HG03196 (cell line): ENCODE measurements at regions not wholly inside any gene's neighbourhood (a gene's known extent, or its start where the extent isn't known, plus 50 kb on each side); places are given as distances from the start of the nearest gene placed in this dataset.

Experiments
- ATAC-seq: cut with Tn5 transposase; IDR thresholded peaks from one replicate; pipeline ENCODE4 v1.9.1; 2021; ENCODE audit not compliant: unreplicated experiment

- ATAC-seq = no peak
These were observed 63.4 kb upstream of the RNU6ATAC start for GRCh38 chr9:134227451-134228411.

GRCh38 chr9:134228649-134229048 lies 64.3 kb upstream of the RNU6ATAC start:
- no peak for ATAC-seq

GRCh38 chr9:134229466-134230091 lies 65.2 kb upstream of the RNU6ATAC start:
- no peak for ATAC-seq

- ATAC-seq = no peak
These were observed 66.0 kb upstream of the RNU6ATAC start for GRCh38 chr9:134230092-134230941.

DNA sequence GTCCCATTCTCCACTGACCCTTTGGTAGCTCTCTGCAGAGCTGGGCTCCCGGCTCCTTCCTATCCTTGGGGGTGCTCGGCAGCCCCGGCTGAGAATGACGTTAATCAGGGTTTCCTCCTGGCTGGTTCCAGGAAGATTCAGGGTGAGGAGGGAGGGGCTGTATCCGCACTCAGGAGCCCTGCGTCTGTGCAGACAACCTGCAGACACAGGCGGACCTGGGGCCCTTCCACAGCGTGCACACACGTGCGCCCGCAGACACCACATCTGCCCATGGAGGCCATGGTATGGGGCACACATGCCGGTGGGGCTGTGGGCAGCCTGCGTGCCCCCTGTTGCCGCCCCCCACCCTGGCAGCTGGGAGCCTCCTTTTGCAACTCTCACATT lies 66.6 kb upstream of the RNU6ATAC start:
- no peak for ATAC-seq

- no peak for ATAC-seq
These were observed 67.0 kb upstream of the RNU6ATAC start for GRCh38 chr9:134231330-134231745.

DNA sequence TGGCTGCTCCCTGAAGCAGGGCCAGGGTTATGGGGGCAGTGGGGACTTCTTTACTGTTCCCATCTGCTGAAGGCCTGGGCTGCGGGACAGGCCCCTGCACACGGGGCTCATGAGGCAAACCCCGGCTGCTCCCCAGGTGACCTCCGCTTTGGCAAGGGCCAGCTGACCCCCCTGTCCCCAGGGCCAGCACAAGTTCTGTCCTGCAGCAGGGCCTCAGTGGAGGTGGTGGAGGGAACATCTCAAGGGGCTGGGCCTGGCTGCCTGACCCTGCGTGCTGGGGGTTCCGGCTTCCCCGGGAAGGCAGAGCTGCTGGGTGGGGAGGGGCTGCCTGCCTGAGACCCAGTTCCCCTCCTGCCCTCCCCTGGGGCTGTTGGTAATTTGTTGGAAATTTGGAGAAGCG lies 67.4 kb upstream of the RNU6ATAC start:
- ATAC-seq = no peak

GRCh38 chr9:134233022-134233421 lies 68.7 kb upstream of the RNU6ATAC start:
- ATAC-seq = no peak

GRCh38 chr9:134234001-134234660 lies 69.8 kb upstream of the RNU6ATAC start:
- ATAC-seq = no peak

GRCh38 chr9:134234687-134235359 lies 70.5 kb upstream of the RNU6ATAC start:
- ATAC-seq = no peak

- ATAC-seq = no peak
These were observed 71.0 kb upstream of the RNU6ATAC start for GRCh38 chr9:134235366-134235765.

GRCh38 chr9:134236001-134236421 lies 71.6 kb upstream of the RNU6ATAC start:
- ATAC-seq = no peak

DNA sequence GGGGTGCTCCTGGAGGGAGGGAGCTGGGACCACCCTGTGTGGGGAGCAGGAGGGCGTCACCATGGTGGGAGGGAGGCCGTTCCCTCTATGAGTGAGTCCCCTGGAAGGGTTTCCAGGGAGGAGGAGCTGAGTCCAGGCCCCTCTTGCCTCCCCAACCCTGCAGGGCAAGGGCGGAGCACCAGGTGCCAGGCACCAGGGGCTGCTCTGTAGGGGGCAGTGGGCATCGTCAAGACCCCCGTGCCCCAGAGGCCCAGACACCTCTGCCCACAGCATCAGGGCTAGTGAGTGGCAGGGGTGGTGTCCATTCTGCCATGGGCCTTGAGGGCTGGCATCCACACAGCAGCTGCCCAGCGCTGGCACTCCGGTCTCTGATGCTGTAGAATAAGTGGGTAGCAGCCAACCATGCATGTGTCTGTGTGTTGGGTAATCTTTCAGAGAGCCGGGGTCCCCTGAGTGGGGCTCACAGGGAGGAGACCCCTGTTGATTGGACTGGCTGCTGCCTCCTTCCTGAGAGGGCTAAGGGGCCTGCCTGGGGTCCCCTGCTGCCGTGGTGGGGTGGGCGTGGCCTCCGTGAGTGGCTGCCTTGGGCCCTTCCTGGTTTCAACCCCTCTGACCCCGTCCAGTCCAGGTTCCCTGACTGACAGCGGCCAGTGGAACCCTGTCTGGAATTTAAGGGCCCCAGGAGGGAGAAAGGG lies 72.7 kb upstream of the RNU6ATAC start:
- ATAC-seq = no peak

DNA sequence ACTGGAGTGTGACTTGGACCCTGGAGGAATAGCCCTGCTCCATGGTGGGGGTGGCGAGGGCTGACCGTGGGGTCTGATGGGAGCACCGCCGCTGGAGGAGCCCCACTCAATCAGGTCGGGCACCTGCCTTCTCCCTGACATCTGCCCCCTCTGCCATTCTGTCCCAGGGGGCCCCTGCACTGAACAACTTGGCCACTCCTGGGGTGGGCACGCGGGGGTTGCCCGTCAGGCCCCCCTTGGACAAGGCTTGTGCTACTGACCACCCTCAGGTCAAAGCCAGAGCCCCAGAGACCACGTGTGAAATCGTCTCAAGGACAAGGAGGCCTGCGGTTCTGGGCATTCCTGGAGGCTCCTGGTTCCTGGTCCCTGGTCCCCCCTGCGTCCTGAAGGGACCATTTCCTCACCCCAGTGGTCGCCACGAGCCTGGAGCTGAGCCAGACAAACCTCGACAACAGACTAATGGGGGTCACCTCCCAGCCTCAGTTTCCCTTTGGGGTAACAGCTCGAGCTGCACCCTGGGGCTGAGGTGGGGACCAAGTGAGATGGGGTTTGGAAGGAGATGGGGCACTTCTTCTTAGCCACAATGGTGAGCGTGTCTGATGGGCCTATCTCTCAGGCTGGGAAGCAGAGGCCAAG lies 73.4 kb upstream of the RNU6ATAC start:
- ATAC-seq = no peak

DNA sequence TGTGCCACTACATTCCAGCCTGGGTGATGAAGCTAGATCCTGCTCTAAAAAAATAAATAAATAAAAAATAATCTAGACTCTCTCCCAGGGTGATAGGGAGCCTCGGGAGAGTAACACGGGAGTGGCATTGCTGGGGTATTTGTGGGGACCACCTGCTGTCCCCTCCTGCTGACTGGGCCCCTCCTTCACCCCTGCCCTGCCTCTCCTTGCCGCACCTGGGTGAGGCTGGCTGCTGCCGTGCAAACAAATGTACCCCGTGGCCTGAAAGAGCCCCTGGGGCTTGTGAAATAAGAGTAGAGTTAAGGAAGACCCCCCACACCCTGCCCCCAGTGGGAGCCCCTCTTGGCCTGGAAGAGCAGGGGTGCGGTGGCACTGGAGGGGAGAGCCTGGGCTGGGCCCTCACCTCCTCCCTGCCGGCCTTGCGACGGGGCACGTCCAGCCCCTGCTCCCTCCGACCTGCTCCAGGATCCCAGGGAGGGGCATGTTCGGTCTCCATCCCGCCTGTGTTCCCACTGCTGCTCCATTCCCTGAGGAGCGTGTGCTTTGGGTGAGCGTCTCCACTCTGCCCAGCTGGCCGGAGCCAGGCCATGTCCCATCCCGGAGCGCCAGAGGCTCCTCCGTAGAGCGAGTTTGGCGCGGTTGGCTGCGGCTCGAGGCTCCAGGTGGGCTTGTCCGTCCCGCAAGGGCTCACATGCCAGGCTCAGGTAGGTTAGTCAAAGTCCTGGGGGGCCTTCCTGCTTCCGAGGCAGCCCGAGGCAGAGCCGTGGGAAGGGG lies 75.0 kb upstream of the RNU6ATAC start:
- no peak for ATAC-seq

DNA sequence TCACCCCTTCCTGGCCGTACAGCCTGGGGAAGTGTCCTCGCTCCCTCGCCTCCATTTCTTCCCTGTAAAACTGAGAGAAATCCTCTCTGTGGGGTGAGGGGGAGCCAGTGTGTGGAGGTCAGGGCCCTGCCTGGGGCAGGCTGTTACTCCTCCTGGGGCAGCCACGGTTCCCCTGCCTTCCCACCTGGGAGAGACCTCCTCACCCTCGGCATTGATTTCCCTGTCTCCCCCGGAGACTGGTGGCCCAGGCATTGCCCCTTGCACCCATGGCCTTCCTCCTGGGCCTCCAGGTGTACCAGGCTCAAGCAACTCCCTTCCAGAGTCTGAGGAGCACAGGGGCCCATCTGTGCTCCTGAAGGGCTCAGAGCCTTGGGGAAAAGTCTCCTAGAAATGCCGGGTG lies 75.6 kb upstream of the RNU6ATAC start:
- ATAC-seq = no peak

- no peak for ATAC-seq
These were observed 76.0 kb upstream of the RNU6ATAC start for GRCh38 chr9:134240361-134240760.

GRCh38 chr9:134242706-134243105 lies 78.3 kb upstream of the RNU6ATAC start:
- no peak for ATAC-seq
